Neuronal stem cell (in vitro differentiated cells): ENCODE measurements at regions not wholly inside any gene's neighbourhood (a gene's known extent, or its start where the extent isn't known, plus 50 kb on each side); places are given as distances from the start of the nearest gene placed in this dataset.

ENCODE experiments used
- DNase-seq: peaks from one replicate; pipeline ENCODE4 v3.0.0-alpha.2; 2013; ENCODE audit warnings: low spot score
- H2AFZ ChIP-seq: one replicate; pipeline ENCODE4 v1.6.1; 2013; ENCODE audit warnings: mild to moderate bottlenecking, low read length, inconsistent platforms
- H2AK5ac ChIP-seq: 2 replicates; pipeline ENCODE4 v1.6.1; 2013; ENCODE audit warnings: low read depth, mild to moderate bottlenecking, inconsistent platforms, low read length, moderate library complexity, mixed read lengths
- H2BK120ac ChIP-seq: 2 replicates; pipeline ENCODE4 v1.6.1; 2013; ENCODE audit warnings: low read depth, mild to moderate bottlenecking, inconsistent platforms, low read length, moderate library complexity, mixed read lengths
- H2BK12ac ChIP-seq: one replicate; pipeline ENCODE4 v1.6.1; 2013; ENCODE audit warnings: low read length, inconsistent platforms
- H2BK15ac ChIP-seq: 2 replicates; pipeline ENCODE4 v1.6.1; 2013; ENCODE audit warnings: mild to moderate bottlenecking, low read length, inconsistent platforms, mixed read lengths
- H2BK5ac ChIP-seq: one replicate; pipeline ENCODE4 v1.6.1; 2013; ENCODE audit warnings: inconsistent platforms, mild to moderate bottlenecking, low read length, moderate library complexity
- H3K14ac ChIP-seq: one replicate; pipeline ENCODE4 v1.6.1; 2013; ENCODE audit warnings: low read length, inconsistent platforms
- H3K18ac ChIP-seq: 2 replicates; pipeline ENCODE4 v1.6.1; 2013; ENCODE audit warnings: low read length, inconsistent platforms
- H3K23ac ChIP-seq: 2 replicates; pipeline ENCODE4 v1.6.1; 2013; ENCODE audit warnings: low read depth, mild to moderate bottlenecking, mixed read lengths, low read length, inconsistent platforms; ENCODE audit not compliant: poor library complexity
- H3K27ac ChIP-seq: replicated peaks from 3 replicates; pipeline ENCODE4 v1.5.1; 2013; ENCODE audit warnings: low read length, inconsistent platforms
- H3K27me3 ChIP-seq, 3 experiments: 2 replicates each; pipeline ENCODE4 v1.6.1; 2013; ENCODE audit warnings: low read length in 3 of 3, mild to moderate bottlenecking in 2 of 3, inconsistent platforms in 1 of 3, low read depth in 1 of 3, mixed read lengths in 1 of 3, moderate library complexity in 1 of 3; ENCODE audit not compliant: control insufficient read depth in 3 of 3, insufficient read depth in 3 of 3
- H3K36me3 ChIP-seq, 2 donors: replicated peaks in 1 of 2; 2 replicates each; pipeline ENCODE4 v1.6.1; 2013; ENCODE audit warnings: low read length in 2 of 2; ENCODE audit not compliant: control insufficient read depth in 2 of 2, insufficient read depth in 2 of 2
- H3K4ac ChIP-seq: 2 replicates; pipeline ENCODE4 v1.6.1; 2013; ENCODE audit warnings: inconsistent platforms, mild to moderate bottlenecking, low read length, moderate library complexity
- H3K4me1 ChIP-seq, 2 donors: 1 replicate in 1 of 2; 2 replicates in 1 of 2; pipeline ENCODE4 v1.6.1; 2013; ENCODE audit warnings: low read length in 2 of 2, low read depth in 1 of 2; ENCODE audit not compliant: control insufficient read depth in 2 of 2, insufficient read depth in 1 of 2
- H3K4me2 ChIP-seq: one replicate; pipeline ENCODE4 v1.6.1; 2013; ENCODE audit warnings: mild to moderate bottlenecking, low read length, inconsistent platforms; ENCODE audit not compliant: insufficient read depth, poor library complexity, severe bottlenecking
- H3K4me3 ChIP-seq, 2 donors: 2 replicates each; pipeline ENCODE4 v1.5.1; 2013; ENCODE audit warnings: low read length in 2 of 2, mild to moderate bottlenecking in 2 of 2, inconsistent platforms in 1 of 2, moderate library complexity in 1 of 2
- H3K79me1 ChIP-seq: one replicate; pipeline ENCODE4 v1.6.1; 2013; ENCODE audit warnings: low read depth, mild to moderate bottlenecking, inconsistent platforms, low read length, moderate library complexity
- H3K9ac ChIP-seq: one replicate; pipeline ENCODE4 v1.6.1; 2013; ENCODE audit warnings: mild to moderate bottlenecking, low read depth, low read length, inconsistent platforms; ENCODE audit not compliant: poor library complexity
- H3K9me3 ChIP-seq, 2 donors: replicated peaks in 1 of 2; 2 replicates each; pipeline versions ENCODE3 to v1.6.1; 2013; ENCODE audit warnings: low read length in 2 of 2, mild to moderate bottlenecking in 2 of 2, inconsistent platforms in 1 of 2, low read depth in 1 of 2, mixed read lengths in 1 of 2, moderate library complexity in 1 of 2; ENCODE audit not compliant: control insufficient read depth in 2 of 2, insufficient read depth in 1 of 2
- H4K8ac ChIP-seq: one replicate; pipeline ENCODE4 v1.6.1; 2013; ENCODE audit warnings: low read depth, mild to moderate bottlenecking, inconsistent platforms, low read length, moderate library complexity
- H4K91ac ChIP-seq: one replicate; pipeline ENCODE4 v1.6.1; 2013; ENCODE audit warnings: low read length, low read depth, mild to moderate bottlenecking, inconsistent platforms; ENCODE audit not compliant: poor library complexity
- WGBS, 2 donors: extraction: QIAGEN DNeasy Blood & Tissue Kit; methylation state at CpG; one replicate each; pipeline ENCODE4 v1.1.7; 2013; ENCODE audit warnings: missing lambda C conversion rate in 2 of 2, mixed read lengths in 1 of 2; ENCODE audit not compliant: insufficient read length in 2 of 2, insufficient replicate concordance in 1 of 2; ENCODE audit errors: extremely low coverage in 2 of 2; 5-methylcytosine and 5-hydroxymethylcytosine counted together

DNA sequence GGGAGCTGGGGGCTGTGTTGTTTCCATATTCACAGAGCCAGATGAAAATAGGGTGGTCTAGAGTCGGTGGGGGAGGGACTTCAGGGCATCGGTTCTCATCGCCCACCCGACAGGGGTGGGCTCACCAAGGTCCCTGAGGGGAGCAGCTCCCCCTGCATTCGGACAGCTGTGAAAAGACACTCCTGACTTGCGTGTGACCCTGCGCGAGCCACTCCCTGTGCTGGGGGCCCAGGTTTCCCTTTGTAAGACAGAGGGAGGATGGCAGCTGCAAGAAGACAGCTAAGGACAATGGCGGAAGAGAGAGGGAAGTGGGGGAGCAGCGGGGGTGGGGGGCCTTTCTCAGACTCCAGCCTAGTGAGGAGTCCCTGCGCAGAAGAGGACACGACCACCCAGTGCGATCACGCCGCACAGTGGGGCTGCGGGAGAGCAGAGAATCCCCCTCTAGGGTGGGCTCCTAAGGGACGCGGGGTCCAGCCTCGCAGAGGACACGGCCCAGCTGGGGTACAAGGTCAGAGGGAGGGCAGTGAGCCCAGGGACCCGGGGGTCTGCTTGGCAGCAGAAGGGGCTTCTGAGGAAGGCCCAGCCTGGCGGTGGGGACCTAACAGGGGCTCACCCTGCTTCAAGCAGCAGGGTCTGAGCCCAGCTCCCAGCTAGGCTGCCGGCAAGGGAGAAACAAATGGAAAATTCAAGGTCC is 326.9 kb upstream of the DIO3 start:
- H3K18ac ChIP-seq = peak overlapping the region; percentile 96
- peak overlapping the region; percentile 12 for H2AK5ac ChIP-seq
- H2BK120ac ChIP-seq = peak overlapping the region; percentile 56
- H2BK5ac ChIP-seq = peak overlapping the region; percentile 90
- H3K4me3 ChIP-seq = no peak overlapping the region
- H3K9me3 ChIP-seq = no peaks in the 10 kb centered on the region
- H2BK15ac ChIP-seq = peak overlapping the region; percentile 94
- H3K4me1 ChIP-seq = peaks cover 17 to 22% of the 10 kb centered on the region in 2 donors
- H3K23ac ChIP-seq = no peak overlapping the region
- peak overlapping the region; percentile 30 for H2BK12ac ChIP-seq
- peak overlapping the region; percentile 74 for H4K91ac ChIP-seq
- no peak overlapping the region for H3K4me2 ChIP-seq
- no peaks in the 10 kb centered on the region for H3K79me1 ChIP-seq
- no peaks in the 10 kb centered on the region for H3K36me3 ChIP-seq
- H2AFZ ChIP-seq = peak overlapping the region; percentile 45
- WGBS, 2 donors = no CpG with 5 or more reads among the region's 23 CpGs
- H3K27me3 ChIP-seq = no peaks in the 10 kb centered on the region
- peak overlapping the region; percentile 12 for H3K14ac ChIP-seq
- DNase-seq = no peak
- no peak overlapping the region for H3K4ac ChIP-seq
- H3K9ac ChIP-seq = no peak overlapping the region
- H3K27ac ChIP-seq = no peak overlapping the region
- no peak overlapping the region for H4K8ac ChIP-seq

DNA sequence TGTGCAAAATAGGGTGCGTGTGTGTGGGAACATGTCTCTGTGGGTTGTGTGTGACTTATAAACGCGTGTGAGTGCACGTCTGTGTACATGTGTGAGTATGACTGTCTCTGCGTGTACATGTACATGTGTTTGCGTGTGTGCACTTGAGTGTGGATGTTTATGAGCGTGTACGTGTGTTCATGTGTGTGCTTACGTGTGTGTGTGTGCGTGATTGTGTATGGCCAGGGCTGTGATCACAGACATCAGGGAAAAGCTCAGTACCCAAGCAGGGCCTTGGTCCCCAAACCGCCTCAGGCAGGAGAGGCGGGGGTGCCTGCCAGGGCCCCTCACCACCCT is 326.3 kb upstream of the DIO3 start:
- H4K8ac ChIP-seq = peak overlapping the region; percentile 20
- peak overlapping the region; percentile 12 for H3K14ac ChIP-seq
- peak overlapping the region; percentile 12 for H2AK5ac ChIP-seq
- H3K18ac ChIP-seq = peak overlapping the region; percentile 92
- no peaks in the 10 kb centered on the region for H3K79me1 ChIP-seq
- H3K4me2 ChIP-seq = no peak overlapping the region
- peak overlapping the region; percentile 51 for H2AFZ ChIP-seq
- peaks cover 17 to 22% of the 10 kb centered on the region in 2 donors for H3K4me1 ChIP-seq
- H3K36me3 ChIP-seq = no peaks in the 10 kb centered on the region
- H2BK120ac ChIP-seq = peak overlapping the region; percentile 56
- no peak overlapping the region for H3K4me3 ChIP-seq
- no peak overlapping the region for H3K23ac ChIP-seq
- no peak for DNase-seq
- H2BK5ac ChIP-seq = peak overlapping the region; percentile 90
- no peak overlapping the region for H3K4ac ChIP-seq
- WGBS, 2 donors = no CpG with 5 or more reads among the region's 12 CpGs
- no peaks in the 10 kb centered on the region for H3K9me3 ChIP-seq
- no peak overlapping the region for H3K27ac ChIP-seq
- H2BK12ac ChIP-seq = peak overlapping the region; percentile 30
- peak overlapping the region; percentile 32 for H3K9ac ChIP-seq
- H2BK15ac ChIP-seq = peak overlapping the region; percentile 94
- no peaks in the 10 kb centered on the region for H3K27me3 ChIP-seq
- H4K91ac ChIP-seq = peak overlapping the region; percentile 74

DNA sequence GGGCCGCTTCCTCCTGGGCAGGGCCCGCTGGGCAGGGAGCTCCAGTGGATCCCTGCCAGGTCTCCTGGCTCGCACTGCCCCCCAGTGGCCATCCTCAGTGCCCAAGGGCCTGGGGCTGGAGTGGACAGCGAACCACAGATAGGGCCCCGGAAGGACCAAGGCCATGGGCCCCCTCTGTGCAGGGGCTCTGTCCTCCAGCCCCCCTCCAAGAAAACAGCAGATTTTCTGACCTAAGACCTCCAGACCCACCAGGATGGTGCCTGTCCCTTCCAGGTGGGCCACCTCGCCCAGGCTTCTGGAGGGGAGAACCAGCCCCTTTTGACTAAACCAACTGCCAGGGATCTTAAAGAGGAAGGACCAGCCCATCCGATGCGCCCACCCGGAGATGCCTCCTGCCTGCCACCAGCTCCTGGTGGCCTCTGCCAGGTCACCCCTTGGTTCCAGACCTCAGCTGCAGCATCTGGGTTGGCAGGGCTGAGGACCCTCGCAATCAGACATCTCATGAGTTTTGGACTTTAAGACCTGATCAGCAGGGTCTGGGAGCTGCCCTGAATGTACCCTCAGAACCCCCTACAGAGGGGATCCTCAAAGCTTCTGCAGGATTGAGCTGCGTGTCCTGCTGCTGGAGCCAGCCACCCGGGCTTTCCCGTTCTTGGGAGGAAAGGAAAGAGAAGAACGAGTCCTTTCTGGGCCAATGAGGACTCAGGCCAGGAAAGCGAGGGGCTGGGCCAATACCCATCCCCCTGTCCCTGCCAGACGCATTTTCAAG is 325.8 kb upstream of the DIO3 start:
- Histone ChIP-seq H3K14ac (no peak overlapping the region), H3K18ac (peak overlapping the region; percentile 63), H3K9me3 (peaks cover 0 to 4% of the 10 kb centered on the region in 2 donors), H3K79me1 (no peaks in the 10 kb centered on the region), H3K27ac (no peak overlapping the region), H3K27me3 (no peaks in the 10 kb centered on the region), H3K36me3 (no peaks in the 10 kb centered on the region), H2BK120ac (no peak overlapping the region), H4K8ac (peak overlapping the region; percentile 20), H2BK12ac (peak overlapping the region; percentile 30), H2AFZ (peak overlapping the region; percentile 51), H3K9ac (no peak overlapping the region), H3K23ac (no peak overlapping the region), H4K91ac (peak overlapping the region; percentile 57), H2AK5ac (peak overlapping the region; percentile 88), H2BK15ac (peak overlapping the region; percentile 94), H2BK5ac (peak overlapping the region; percentile 2), H3K4me1 (peaks cover 15 to 22% of the 10 kb centered on the region in 2 donors), H3K4ac (no peak overlapping the region), H3K4me2 (no peak overlapping the region), H3K4me3 (no peak overlapping the region)
- DNase-seq = peak; percentile 56
- WGBS, 2 donors = no CpG with 5 or more reads among the region's 16 CpGs
